Endothelial cell of umbilical vein (primary cell): ENCODE measurements at regions not wholly inside any gene's neighbourhood (a gene's known extent, or its start where the extent isn't known, plus 50 kb on each side); places are given as distances from the start of the nearest gene placed in this dataset.

Experiments used
- BruUV-seq: library from RNA; stranded (reverse); fragments of 400-500 nt; replicated peaks from 2 replicates; lab custom pipeline; 2021; lab: Mats Ljungman, UMichigan
- CTCF ChIA-PET: fragments of 300-600, 350-600 bp; sonication (Branson Sonifier 250); formaldehyde crosslinking; loops from one replicate; lab custom pipeline; 2021; ENCODE audit warnings: antibody characterized with exemption, inconsistent platforms; lab: Charles Lee
- POLR2A ChIA-PET: fragments of 300-600, 350-600 bp; sonication (Branson Sonifier 250); formaldehyde crosslinking; loops from one replicate; lab custom pipeline; 2021; ENCODE audit warnings: antibody characterized with exemption, inconsistent platforms; lab: Charles Lee
- DNase-seq: peaks from one replicate; pipeline ENCODE4 v3.0.0-alpha.2; 2011; ENCODE audit warnings: low read depth, low spot score
- FAIRE-seq: peaks from 2 replicates; lab custom pipeline; 2011; peaks lifted over from hg19 to GRCh38; lab: Jason Lieb, UNC
- H2AFZ ChIP-seq: 2 replicates; pipeline ENCODE4 v1.6.0; 2012; ENCODE audit warnings: low read depth, low read length, control low read depth, inconsistent platforms
- H3K27ac ChIP-seq: 2 replicates; pipeline ENCODE4 v1.5.1; 2011; ENCODE audit warnings: low read depth, mild to moderate bottlenecking, control low read depth, low read length, moderate library complexity; ENCODE audit not compliant: insufficient read depth
- H3K27me3 ChIP-seq, 2 experiments: 2 replicates each; pipeline versions ENCODE4 v1.6.0 to v1.6.1; 2011; ENCODE audit warnings: low read length in 2 of 2, mixed read lengths in 1 of 2; ENCODE audit not compliant: control insufficient read depth in 2 of 2, insufficient read depth in 2 of 2
- H3K36me3 ChIP-seq, 2 experiments: 2 replicates in 1 of 2; 3 replicates in 1 of 2; pipeline ENCODE4 v1.5.1; 2011; ENCODE audit warnings: low read length in 2 of 2, mild to moderate bottlenecking in 1 of 2, moderate library complexity in 1 of 2; ENCODE audit not compliant: control insufficient read depth in 2 of 2, insufficient read depth in 2 of 2; ENCODE audit errors: extremely low read depth in 1 of 2
- H3K4me1 ChIP-seq: 3 replicates; pipeline ENCODE4 v1.5.1; 2011; ENCODE audit warnings: mild to moderate bottlenecking, low read length; ENCODE audit not compliant: control insufficient read depth, insufficient read depth; ENCODE audit errors: extremely low read depth
- H3K4me2 ChIP-seq: 2 replicates; pipeline ENCODE4 v1.6.1; 2011; ENCODE audit warnings: low read length, control low read depth, mixed read lengths; ENCODE audit not compliant: insufficient read depth
- H3K4me3 ChIP-seq, 3 experiments: fragments of 200-600 bp in 1 of 3; sonication (generic), shearing (Covaris generic) in 1 of 3; replicated peaks in 1 of 3; 2 replicates each; pipeline ENCODE4 v1.5.1; 2011 to 2016; ENCODE audit warnings: control low read depth in 3 of 3, low read length in 3 of 3, mild to moderate bottlenecking in 2 of 3, inconsistent platforms in 1 of 3, low read depth in 1 of 3, moderate library complexity in 1 of 3; ENCODE audit not compliant: insufficient read depth in 1 of 3
- H3K79me2 ChIP-seq: 2 replicates; pipeline ENCODE4 v1.6.0; 2012; ENCODE audit warnings: low read length, inconsistent platforms; ENCODE audit not compliant: control insufficient read depth, insufficient read depth
- H3K9ac ChIP-seq: replicated peaks from 2 replicates; pipeline ENCODE3; 2011; ENCODE audit warnings: low read length, control low read depth; ENCODE audit not compliant: insufficient read depth; ENCODE audit errors: extremely low read depth
- H3K9me1 ChIP-seq: replicated peaks from 3 replicates; pipeline ENCODE4 v1.6.0; 2011; ENCODE audit warnings: mild to moderate bottlenecking, low read length; ENCODE audit not compliant: control insufficient read depth, insufficient read depth; ENCODE audit errors: extremely low read depth
- H3K9me3 ChIP-seq: replicated peaks from 2 replicates; pipeline ENCODE4 v1.5.1; 2012; ENCODE audit warnings: low read length, inconsistent platforms; ENCODE audit not compliant: control insufficient read depth, insufficient read depth
- H4K20me1 ChIP-seq: replicated peaks from 2 replicates; pipeline ENCODE3; 2011; ENCODE audit warnings: mild to moderate bottlenecking, low read length; ENCODE audit not compliant: control insufficient read depth, insufficient read depth; ENCODE audit errors: extremely low read depth
- EZH2 ChIP-seq: IDR thresholded peaks from 2 replicates; pipeline ENCODE4 v1.6.1; 2012; ENCODE audit warnings: borderline replicate concordance, low read depth, mild to moderate bottlenecking, moderate library complexity, low read length, inconsistent platforms; ENCODE audit not compliant: severe bottlenecking
- FOS ChIP-seq: IDR thresholded peaks from 2 replicates; pipeline ENCODE4 v1.6.1; 2011; ENCODE audit warnings: mild to moderate bottlenecking, low read length, moderate library complexity, borderline replicate concordance; ENCODE audit not compliant: insufficient read depth
- GATA2 ChIP-seq: IDR thresholded peaks from 2 replicates; pipeline ENCODE4 v1.7.0; 2011; ENCODE audit warnings: low read depth, mild to moderate bottlenecking, moderate library complexity, mixed read lengths, low read length; ENCODE audit not compliant: insufficient read length, insufficient read depth
- JUN ChIP-seq: IDR thresholded peaks from 2 replicates; pipeline ENCODE4 v1.6.1; 2011; ENCODE audit warnings: borderline replicate concordance, low read depth; ENCODE audit not compliant: insufficient read length, insufficient read depth
- MAX ChIP-seq: IDR thresholded peaks from 2 replicates; pipeline ENCODE4 v1.6.1; 2011; ENCODE audit not compliant: insufficient read depth, insufficient read length
- MYC ChIP-seq: IDR thresholded peaks from one replicate; pipeline ENCODE4 v1.6.1; 2011; ENCODE audit warnings: mild to moderate bottlenecking, low read depth, low read length
- POLR2A ChIP-seq: IDR thresholded peaks from 2 replicates; pipeline ENCODE4 v1.6.1; 2012; ENCODE audit warnings: low read depth, mild to moderate bottlenecking, control low read depth, low read length
- POLR2AphosphoS5 ChIP-seq: IDR thresholded peaks from 2 replicates; pipeline ENCODE4 v1.6.1; 2012; ENCODE audit warnings: low read depth, mild to moderate bottlenecking, control low read depth, low read length, moderate library complexity; ENCODE audit not compliant: insufficient read depth
- dilution Hi-C: fragments of 300-500 bp; cut with MboI; formaldehyde crosslinking; loops from one replicate; pipeline ENCODE4 v1.15.0; 2019; ENCODE audit warnings: low sequenced_read_pairs; ENCODE audit not compliant: extremely low pct_ligation_motif_present
- intact Hi-C: fragments of 100-400 bp; cut with micrococcal nuclease; formaldehyde crosslinking; loops from one replicate; pipeline ENCODE4 v1.10.0; 2022
- TF ChIP-seq, protein P1 (sequence below), 2 donors: IDR thresholded peaks; 1 replicate in 1 of 2; 2 replicates in 1 of 2; pipeline ENCODE4 v1.5.1; 2011; ENCODE audit warnings: low read length in 2 of 2, mild to moderate bottlenecking in 2 of 2, moderate library complexity in 2 of 2, control low read depth in 1 of 2, inconsistent platforms in 1 of 2, low read depth in 1 of 2; ENCODE audit not compliant: insufficient read depth in 1 of 2; ENCODE audit errors: extremely low read depth in 1 of 2

DNA sequence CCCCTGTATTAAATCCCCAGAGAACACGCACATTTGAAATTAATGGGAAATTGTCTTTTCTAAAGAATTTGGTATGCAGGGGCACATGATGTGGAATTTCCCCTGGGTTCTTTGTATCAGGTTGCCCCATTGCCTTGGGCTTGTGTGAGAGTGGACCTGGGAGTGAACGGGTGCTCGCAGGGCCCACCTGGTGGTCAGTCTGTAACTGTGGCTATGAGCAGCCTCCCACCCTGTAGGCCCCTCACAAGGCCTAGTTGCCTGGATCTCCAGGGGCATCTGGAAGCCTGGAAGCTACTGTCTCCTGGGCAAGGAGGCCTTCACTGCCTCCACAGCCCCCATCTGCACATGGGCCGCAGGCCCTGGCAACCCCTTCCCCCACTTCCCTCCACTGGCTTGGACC lies 96.7 kb downstream of the SLC25A47 start:
- no peaks in the 10 kb centered on the region for H3K9me3 ChIP-seq
- no peak for FAIRE-seq
- no peak for DNase-seq
- no peak overlapping the region for H3K27ac ChIP-seq
- no peaks in the 10 kb centered on the region for H3K4me1 ChIP-seq
- no peak overlapping the region for H3K9ac ChIP-seq
- BruUV-seq: no TSS peak
- dilution Hi-C loops: loop anchor here (25.0 kb wide), 1 partner anchor 242 kb away; no protein-coding TSS in a partner anchor
- no peak overlapping the region for H3K4me3 ChIP-seq
- TF ChIP-seq JUN: no peak
- TF ChIP-seq, protein P1, sequence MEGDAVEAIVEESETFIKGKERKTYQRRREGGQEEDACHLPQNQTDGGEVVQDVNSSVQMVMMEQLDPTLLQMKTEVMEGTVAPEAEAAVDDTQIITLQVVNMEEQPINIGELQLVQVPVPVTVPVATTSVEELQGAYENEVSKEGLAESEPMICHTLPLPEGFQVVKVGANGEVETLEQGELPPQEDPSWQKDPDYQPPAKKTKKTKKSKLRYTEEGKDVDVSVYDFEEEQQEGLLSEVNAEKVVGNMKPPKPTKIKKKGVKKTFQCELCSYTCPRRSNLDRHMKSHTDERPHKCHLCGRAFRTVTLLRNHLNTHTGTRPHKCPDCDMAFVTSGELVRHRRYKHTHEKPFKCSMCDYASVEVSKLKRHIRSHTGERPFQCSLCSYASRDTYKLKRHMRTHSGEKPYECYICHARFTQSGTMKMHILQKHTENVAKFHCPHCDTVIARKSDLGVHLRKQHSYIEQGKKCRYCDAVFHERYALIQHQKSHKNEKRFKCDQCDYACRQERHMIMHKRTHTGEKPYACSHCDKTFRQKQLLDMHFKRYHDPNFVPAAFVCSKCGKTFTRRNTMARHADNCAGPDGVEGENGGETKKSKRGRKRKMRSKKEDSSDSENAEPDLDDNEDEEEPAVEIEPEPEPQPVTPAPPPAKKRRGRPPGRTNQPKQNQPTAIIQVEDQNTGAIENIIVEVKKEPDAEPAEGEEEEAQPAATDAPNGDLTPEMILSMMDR (IDR thresholded peaks at IDR 0.05; ENCODE audit: extremely low read depth in 1 of 2, insufficient read depth in 1 of 2, low read depth in 1 of 2, low read length in 2 of 2): peak; percentile 12 to 24
- CTCF ChIA-PET: interaction anchor here (2.6 to 4.3 kb wide), 2 partner anchors 35 to 226 kb away, joined by 20 to 32 read pairs; no protein-coding TSS in a partner anchor
- no peak overlapping the region for H2AFZ ChIP-seq
- intact Hi-C loops: loop anchor here (10.0 kb wide), 1 partner anchor 125 kb away; no protein-coding TSS in a partner anchor
- no peaks in the 10 kb centered on the region for H4K20me1 ChIP-seq
- POLR2A ChIA-PET: no interaction called here
- no peaks in the 10 kb centered on the region for H3K9me1 ChIP-seq
- H3K36me3 ChIP-seq: no peaks in the 10 kb centered on the region
- H3K4me2 ChIP-seq: no peak overlapping the region
- H3K79me2 ChIP-seq: no peaks in the 10 kb centered on the region
- H3K27me3 ChIP-seq: no peaks in the 10 kb centered on the region

DNA sequence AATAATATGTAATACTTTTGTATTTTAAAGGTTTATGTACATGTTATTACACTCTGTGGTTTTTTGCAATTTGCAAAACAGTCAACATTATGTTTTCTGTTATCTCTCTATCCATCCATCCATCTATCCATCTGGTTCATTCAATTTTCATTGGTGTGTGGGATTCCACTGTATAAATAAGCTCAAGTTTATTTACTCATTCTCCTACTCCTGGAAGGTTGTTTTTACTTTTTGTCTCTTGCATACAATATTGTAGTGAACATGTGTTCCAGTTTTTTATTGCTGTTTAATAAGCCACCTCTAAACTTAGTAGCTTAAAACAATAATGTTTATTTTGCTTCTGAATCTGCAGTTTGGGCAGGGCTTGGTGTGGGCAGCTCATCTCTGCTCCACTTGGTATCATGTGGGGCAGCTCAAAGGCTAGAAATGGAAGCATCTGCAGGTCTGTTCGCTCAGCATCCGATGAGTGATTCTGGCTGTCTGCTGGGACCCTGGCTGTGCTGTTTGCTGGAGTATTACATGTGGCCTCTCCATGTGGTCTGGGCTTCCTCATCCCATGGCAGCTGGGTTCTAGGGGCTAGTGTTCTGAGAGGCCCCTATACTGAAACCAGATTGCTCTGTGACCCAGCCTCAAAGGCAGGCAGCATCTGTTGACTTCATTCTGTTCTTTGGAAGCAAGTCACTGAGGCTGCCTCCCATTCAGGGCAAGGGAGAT lies 98.8 kb downstream of the SLC25A47 start:
- BruUV-seq: no TSS peak
- peaks cover 2% of the 10 kb centered on the region for H4K20me1 ChIP-seq
- no peaks in the 10 kb centered on the region for H3K27me3 ChIP-seq
- no peak overlapping the region for H3K4me2 ChIP-seq
- DNase-seq (no peak), FAIRE-seq (no peak)
- POLR2A ChIA-PET: no interaction called here
- dilution Hi-C loops (loop anchor here (25.0 kb wide), 1 partner anchor 240 kb away; no protein-coding TSS in a partner anchor), intact Hi-C loops (no loop called here)
- no peak overlapping the region for H2AFZ ChIP-seq
- CTCF ChIA-PET: interaction anchor here (1.0 to 4.3 kb wide), 4 partner anchors 37 to 232 kb away, joined by 3 to 32 read pairs (median 12); no protein-coding TSS in a partner anchor
- H3K4me1 ChIP-seq: no peaks in the 10 kb centered on the region
- H3K36me3 ChIP-seq: no peaks in the 10 kb centered on the region
- no peaks in the 10 kb centered on the region for H3K79me2 ChIP-seq
- H3K4me3 ChIP-seq: no peak overlapping the region
- TF ChIP-seq POLR2A (no peak), GATA2 (no peak), FOS (no peak), MAX (no peak), EZH2 (no peak), POLR2AphosphoS5 (no peak), JUN (no peak), MYC (no peak)
- TF ChIP-seq, protein P1 (IDR thresholded peaks at IDR 0.05; ENCODE audit: extremely low read depth in 1 of 2, insufficient read depth in 1 of 2, low read depth in 1 of 2, low read length in 2 of 2): no peak
- H3K9me3 ChIP-seq: no peaks in the 10 kb centered on the region
- no peak overlapping the region for H3K9ac ChIP-seq
- no peak overlapping the region for H3K27ac ChIP-seq
- no peaks in the 10 kb centered on the region for H3K9me1 ChIP-seq
